Activated CD8-positive, alpha-beta memory T cell treated with anti-CD3 and anti-CD28 coated beads, Interleukin-2, amount 10 ng/mL, durations not matched to agents 7 days and 5 days (primary cell): ENCODE measurements at regions not wholly inside any gene's neighbourhood (a gene's known extent, or its start where the extent isn't known, plus 50 kb on each side); places are given as distances from the start of the nearest gene placed in this dataset.

Experiments used
- ATAC-seq: fragments of 150-1000 bp; cut with Tn5 transposase; one replicate; pipeline ENCODE4 v1.10.0; 2021; ENCODE audit warnings: moderate library complexity
- CTCF ChIA-PET: fragments of 350-600 bp; sonication (Branson Sonifier 250); formaldehyde crosslinking; loops from one replicate; lab custom pipeline; 2021; ENCODE audit warnings: antibody characterized with exemption; lab: Charles Lee
- DNase-seq: peaks from one replicate; pipeline ENCODE4 v3.0.0-alpha.2; 2020
- H3K27ac Mint-ChIP-seq: one replicate; pipeline ENCODE4 v1.8.0; 2021; ENCODE audit warnings: mild to moderate bottlenecking, mixed read lengths
- H3K27me3 Mint-ChIP-seq: one replicate; pipeline ENCODE4 v1.8.0; 2021; ENCODE audit warnings: mixed read lengths
- H3K36me3 Mint-ChIP-seq: one replicate; pipeline ENCODE4 v1.8.0; 2021; ENCODE audit warnings: mild to moderate bottlenecking, mixed read lengths
- H3K4me1 Mint-ChIP-seq: one replicate; pipeline ENCODE4 v1.8.0; 2021; ENCODE audit warnings: mixed read lengths
- H3K4me3 Mint-ChIP-seq: one replicate; pipeline ENCODE4 v1.8.0; 2021; ENCODE audit warnings: mild to moderate bottlenecking, moderate library complexity, mixed read lengths
- H3K9me3 Mint-ChIP-seq: one replicate; pipeline ENCODE4 v1.8.0; 2022; ENCODE audit warnings: low read depth, mixed read lengths

DNA sequence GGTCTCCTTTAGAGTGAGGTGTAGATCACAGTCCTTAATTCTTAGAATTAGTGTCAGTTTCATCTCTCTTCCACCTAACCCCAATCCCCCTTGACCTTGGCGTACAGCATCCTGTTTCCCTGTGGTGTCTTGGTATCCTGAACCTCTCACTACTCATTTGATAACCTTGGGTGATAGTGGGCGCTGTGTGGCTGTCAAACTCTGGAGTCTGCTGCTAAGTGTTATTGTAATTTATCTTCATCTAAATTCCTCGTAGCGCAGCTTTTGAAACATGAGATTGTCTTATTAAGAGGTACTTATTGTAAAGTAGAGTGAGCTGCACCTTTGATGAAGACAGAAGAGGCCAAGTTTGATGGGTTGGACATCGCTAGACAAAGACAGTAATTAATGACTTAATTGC lies 222.6 kb upstream of the SPRED2 start:
- no peak overlapping the region for H3K4me3 Mint-ChIP-seq
- no peaks in the 10 kb centered on the region for H3K4me1 Mint-ChIP-seq
- H3K27me3 Mint-ChIP-seq = peaks cover 17% of the 10 kb centered on the region
- no peak for DNase-seq
- no peaks in the 10 kb centered on the region for H3K36me3 Mint-ChIP-seq
- no peaks in the 10 kb centered on the region for H3K9me3 Mint-ChIP-seq
- CTCF ChIA-PET = no interaction called here
- ATAC-seq = no peak
- no peak overlapping the region for H3K27ac Mint-ChIP-seq

- H3K27me3 Mint-ChIP-seq = peaks cover 17% of the 10 kb centered on the region
- H3K9me3 Mint-ChIP-seq = no peaks in the 10 kb centered on the region
- ATAC-seq = no peak
- DNase-seq = no peak
- no peak overlapping the region for H3K4me3 Mint-ChIP-seq
- no peak overlapping the region for H3K27ac Mint-ChIP-seq
- H3K4me1 Mint-ChIP-seq = no peaks in the 10 kb centered on the region
- CTCF ChIA-PET = no interaction called here
- no peaks in the 10 kb centered on the region for H3K36me3 Mint-ChIP-seq
These were observed 222.1 kb upstream of the SPRED2 start for GRCh38 chr2:65654496-65654895.

DNA sequence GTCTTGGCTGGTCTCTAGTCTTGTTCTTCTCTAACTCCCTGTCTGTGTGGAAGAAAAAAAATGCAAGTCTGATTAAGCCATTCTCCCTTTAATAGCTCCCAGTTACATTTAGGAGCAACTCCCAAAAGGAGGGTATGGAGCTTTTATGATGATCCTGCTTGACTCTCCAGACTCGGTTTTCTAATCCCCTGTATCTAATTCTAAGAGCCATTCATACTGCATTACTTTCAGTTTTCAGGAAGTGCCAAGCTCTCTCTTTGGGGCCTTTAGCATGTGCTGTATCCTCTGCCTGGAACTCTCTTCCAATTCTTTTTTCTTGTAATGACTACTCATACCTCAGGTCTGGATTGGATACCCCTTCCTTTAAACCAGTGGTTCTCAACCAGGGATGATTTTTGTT lies 219.7 kb upstream of the SPRED2 start:
- H3K9me3 Mint-ChIP-seq = no peaks in the 10 kb centered on the region
- CTCF ChIA-PET = no interaction called here
- H3K36me3 Mint-ChIP-seq = no peaks in the 10 kb centered on the region

GRCh38 chr2:65649811-65650589 lies 217.6 kb upstream of the SPRED2 start:
- Mint-ChIP-seq H3K36me3 (no peaks in the 10 kb centered on the region), H3K4me3 (no peak overlapping the region), H3K27me3 (peaks cover 8% of the 10 kb centered on the region), H3K4me1 (no peaks in the 10 kb centered on the region), H3K27ac (no peak overlapping the region), H3K9me3 (no peaks in the 10 kb centered on the region)
- DNase-seq (no peak), ATAC-seq (no peak)
- CTCF ChIA-PET = interaction anchor here (1.1 kb wide), 1 partner anchor 10 kb away, joined by 3 read pairs; no protein-coding TSS in a partner anchor

More for the DNA sequence above, 219.7 kb upstream of the SPRED2 start:
- no peak for ATAC-seq
- H3K27ac Mint-ChIP-seq = no peak overlapping the region
- no peak for DNase-seq
- H3K27me3 Mint-ChIP-seq = peaks cover 15% of the 10 kb centered on the region
- no peaks in the 10 kb centered on the region for H3K4me1 Mint-ChIP-seq
- H3K4me3 Mint-ChIP-seq = no peak overlapping the region

- DNase-seq (no peak), ATAC-seq (no peak)
- Mint-ChIP-seq H3K27ac (no peak overlapping the region), H3K27me3 (peaks cover 8% of the 10 kb centered on the region), H3K4me3 (no peak overlapping the region), H3K4me1 (no peaks in the 10 kb centered on the region), H3K36me3 (no peaks in the 10 kb centered on the region), H3K9me3 (no peaks in the 10 kb centered on the region)
- CTCF ChIA-PET = no interaction called here
These were observed 214.9 kb upstream of the SPRED2 start for GRCh38 chr2:65647249-65647842.

DNA sequence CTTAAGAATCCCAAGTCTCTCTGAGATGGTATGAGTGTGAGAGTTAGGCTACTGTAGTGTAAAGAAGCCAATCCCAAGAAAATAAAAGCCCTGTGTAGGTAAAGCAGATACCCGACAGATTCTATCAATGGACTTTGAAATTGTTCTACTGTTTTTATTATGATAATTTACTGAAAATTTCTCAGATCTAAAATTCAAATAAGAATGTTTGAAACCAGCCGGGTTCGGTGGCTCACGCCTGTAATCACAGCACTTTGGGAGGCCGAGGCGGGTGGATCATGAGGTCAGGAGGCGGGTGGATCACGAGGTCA lies 208.3 kb upstream of the SPRED2 start:
- Mint-ChIP-seq H3K36me3 (no peaks in the 10 kb centered on the region), H3K9me3 (no peaks in the 10 kb centered on the region), H3K4me1 (peaks cover 2% of the 10 kb centered on the region), H3K27me3 (peaks cover 11% of the 10 kb centered on the region), H3K4me3 (no peak overlapping the region), H3K27ac (no peak overlapping the region)
- CTCF ChIA-PET = interaction anchor here (0.8 to 1.3 kb wide), 4 partner anchors 10 to 22 kb away, joined by 3 to 10 read pairs (median 3); no protein-coding TSS in a partner anchor
- ATAC-seq = no peak
- DNase-seq = no peak

GRCh38 chr2:65639156-65639864 lies 206.9 kb upstream of the SPRED2 start:
- ATAC-seq = no peak
- DNase-seq = no peak
- H3K4me1 Mint-ChIP-seq = peaks cover 2% of the 10 kb centered on the region
- no peaks in the 10 kb centered on the region for H3K36me3 Mint-ChIP-seq
- peaks cover 11% of the 10 kb centered on the region for H3K27me3 Mint-ChIP-seq
- H3K27ac Mint-ChIP-seq = no peak overlapping the region
- no peaks in the 10 kb centered on the region for H3K9me3 Mint-ChIP-seq
- H3K4me3 Mint-ChIP-seq = no peak overlapping the region
- CTCF ChIA-PET = interaction anchor here (1.1 to 1.3 kb wide), 2 partner anchors 21 to 200 kb away, joined by 3 read pairs; no protein-coding TSS in a partner anchor

DNA sequence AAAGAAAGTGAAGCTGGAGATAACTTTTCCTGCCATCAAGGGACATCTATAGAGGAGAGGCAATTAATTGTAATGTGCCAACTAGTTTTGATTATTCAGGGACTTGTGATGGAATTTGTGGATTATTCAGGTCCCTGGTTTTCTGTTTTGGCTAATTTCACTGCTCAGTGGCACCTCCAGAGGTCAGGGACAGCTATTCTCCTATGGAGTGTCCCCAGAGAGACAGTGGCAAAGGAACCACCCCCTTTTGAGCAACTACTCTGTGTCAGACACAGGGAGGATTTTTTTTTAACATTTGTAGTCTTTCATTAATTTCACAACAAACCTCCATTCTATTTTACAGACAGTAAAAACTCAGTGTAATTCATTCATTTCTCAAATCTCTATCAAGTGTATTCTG lies 206.0 kb upstream of the SPRED2 start:
- DNase-seq = no peak
- Mint-ChIP-seq H3K36me3 (no peaks in the 10 kb centered on the region), H3K27me3 (peaks cover 12% of the 10 kb centered on the region), H3K4me3 (no peak overlapping the region), H3K4me1 (peaks cover 2% of the 10 kb centered on the region), H3K9me3 (no peaks in the 10 kb centered on the region), H3K27ac (no peak overlapping the region)
- ATAC-seq = no peak
- CTCF ChIA-PET = no interaction called here

DNA sequence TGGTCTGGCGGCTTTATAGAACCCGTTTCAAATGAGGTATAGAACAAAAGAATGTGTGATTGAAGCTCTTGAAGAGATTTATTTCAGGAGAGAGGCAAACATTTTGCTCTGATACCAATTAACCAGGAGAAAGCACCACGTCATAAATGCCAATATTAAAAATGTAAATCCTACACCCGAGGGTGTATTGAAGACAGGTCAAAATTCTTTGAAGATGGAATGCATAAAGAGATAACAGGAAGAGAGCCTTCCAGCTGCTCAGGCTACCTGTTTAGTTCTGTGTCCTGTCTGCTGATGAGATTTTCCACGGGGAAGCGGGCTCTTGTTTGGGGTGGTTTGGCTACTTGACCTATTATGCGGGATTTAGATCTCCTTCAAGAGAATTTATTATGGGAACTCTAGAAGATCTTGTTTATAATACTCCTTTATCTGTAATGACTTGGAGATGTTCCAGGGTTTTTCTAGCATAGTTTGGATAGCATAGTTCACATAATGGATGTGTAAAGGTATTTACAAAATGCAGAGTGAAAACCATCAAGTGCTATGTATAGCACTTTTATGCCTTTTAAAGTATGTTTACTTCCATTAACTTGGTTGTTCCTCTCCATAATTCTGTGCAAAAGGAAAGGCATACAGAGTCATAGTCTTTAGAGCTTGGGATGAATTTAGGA lies 204.5 kb upstream of the SPRED2 start:
- DNase-seq (no peak), ATAC-seq (no peak)
- no peak overlapping the region for H3K4me3 Mint-ChIP-seq
- no peak overlapping the region for H3K27ac Mint-ChIP-seq
- H3K27me3 Mint-ChIP-seq = peaks cover 16% of the 10 kb centered on the region
- CTCF ChIA-PET = no interaction called here
- no peaks in the 10 kb centered on the region for H3K36me3 Mint-ChIP-seq
- H3K9me3 Mint-ChIP-seq = no peaks in the 10 kb centered on the region
- H3K4me1 Mint-ChIP-seq = peaks cover 2% of the 10 kb centered on the region

- CTCF ChIA-PET = no interaction called here
- Mint-ChIP-seq H3K36me3 (no peaks in the 10 kb centered on the region), H3K4me1 (peaks cover 2% of the 10 kb centered on the region), H3K27ac (no peak overlapping the region), H3K9me3 (no peaks in the 10 kb centered on the region), H3K27me3 (peaks cover 16% of the 10 kb centered on the region), H3K4me3 (no peak overlapping the region)
- DNase-seq = no peak
- ATAC-seq = no peak
These were observed 203.6 kb upstream of the SPRED2 start for GRCh38 chr2:65636024-65636423.

DNA sequence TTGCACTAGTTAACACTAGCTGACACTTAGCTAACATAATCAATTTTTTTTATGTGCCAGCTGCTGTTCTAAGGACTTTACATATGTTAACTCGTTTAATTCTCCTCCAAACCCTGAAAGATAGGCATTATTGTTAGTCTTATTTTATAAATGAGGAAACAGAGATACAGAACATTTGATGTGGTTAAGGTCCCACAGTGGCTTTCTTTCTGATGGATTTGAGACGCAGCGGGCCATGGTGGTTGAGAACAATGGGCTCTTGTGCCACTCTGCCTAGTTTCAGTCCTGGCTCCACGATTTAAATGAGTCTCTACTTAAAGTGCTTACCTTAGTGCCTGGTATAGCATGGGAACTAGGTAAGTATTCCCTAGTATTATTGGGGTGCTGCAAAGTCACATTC lies 201.9 kb upstream of the SPRED2 start:
- H3K27ac Mint-ChIP-seq = no peak overlapping the region

DNA sequence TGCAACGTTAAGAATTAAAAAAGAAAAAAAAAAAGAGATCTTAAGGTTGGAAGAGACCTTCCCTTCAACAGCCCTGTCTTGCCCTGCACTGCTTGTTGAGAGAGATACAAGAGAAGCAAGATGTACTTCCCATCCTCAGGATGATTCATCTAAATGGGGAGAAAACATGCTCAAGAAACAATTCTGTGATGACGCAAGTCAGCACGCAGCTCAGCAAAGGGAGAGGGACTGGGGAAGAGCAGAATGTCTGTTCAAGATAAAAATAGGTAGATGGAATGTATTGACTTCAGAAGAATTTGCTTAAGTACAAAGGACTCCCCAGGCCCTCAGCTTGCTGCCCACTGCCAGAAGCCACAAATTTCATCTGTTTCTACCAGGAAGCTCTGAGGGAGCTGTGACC lies 198.2 kb upstream of the SPRED2 start:
- CTCF ChIA-PET = no interaction called here
- H3K4me1 Mint-ChIP-seq = no peaks in the 10 kb centered on the region
- peaks cover 9% of the 10 kb centered on the region for H3K27me3 Mint-ChIP-seq
- DNase-seq (no peak), ATAC-seq (no peak)
- no peak overlapping the region for H3K4me3 Mint-ChIP-seq
- no peaks in the 10 kb centered on the region for H3K36me3 Mint-ChIP-seq
- no peak overlapping the region for H3K27ac Mint-ChIP-seq
- H3K9me3 Mint-ChIP-seq = no peaks in the 10 kb centered on the region

More for the DNA sequence above, 201.9 kb upstream of the SPRED2 start:
- no peak for ATAC-seq
- CTCF ChIA-PET = no interaction called here
- H3K9me3 Mint-ChIP-seq = no peaks in the 10 kb centered on the region
- H3K36me3 Mint-ChIP-seq = no peaks in the 10 kb centered on the region
- H3K4me3 Mint-ChIP-seq = no peak overlapping the region
- no peak for DNase-seq
- peaks cover 16% of the 10 kb centered on the region for H3K27me3 Mint-ChIP-seq
- H3K4me1 Mint-ChIP-seq = no peaks in the 10 kb centered on the region

- CTCF ChIA-PET = no interaction called here
These were observed 195.8 kb upstream of the SPRED2 start for GRCh38 chr2:65628156-65628555.

More at GRCh38 chr2:65628156-65628555, 195.8 kb upstream of the SPRED2 start:
- Mint-ChIP-seq H3K4me1 (no peaks in the 10 kb centered on the region), H3K27ac (no peak overlapping the region), H3K27me3 (peaks cover 11% of the 10 kb centered on the region), H3K9me3 (no peaks in the 10 kb centered on the region), H3K36me3 (no peaks in the 10 kb centered on the region), H3K4me3 (no peak overlapping the region)
- no peak for ATAC-seq
- no peak for DNase-seq
